KMS-11 (cell line): ENCODE measurements at regions not wholly inside any gene's neighbourhood (a gene's known extent, or its start where the extent isn't known, plus 50 kb on each side); places are given as distances from the start of the nearest gene placed in this dataset.

ENCODE experiments used
- H2AFZ ChIP-seq: fragments of 200-600 bp; sonication (generic); 2 replicates; pipeline ENCODE4 v1.6.1; 2016; ENCODE audit warnings: antibody characterized with exemption, mixed run types, low read depth
- H3K27ac ChIP-seq: fragments of 200-600 bp; sonication (generic); 2 replicates; pipeline ENCODE4 v1.6.1; 2016; ENCODE audit warnings: mild to moderate bottlenecking, mixed run types
- H3K27me3 ChIP-seq: fragments of 200-600 bp; sonication (generic); 2 replicates; pipeline ENCODE4 v1.6.1; 2017; ENCODE audit warnings: mild to moderate bottlenecking, low read depth, mixed run types, moderate library complexity; ENCODE audit not compliant: insufficient read depth
- H3K36me3 ChIP-seq: fragments of 200-600 bp; sonication (generic); 2 replicates; pipeline ENCODE4 v1.6.1; 2017; ENCODE audit warnings: mild to moderate bottlenecking, mixed run types; ENCODE audit not compliant: insufficient read depth
- H3K4me1 ChIP-seq: fragments of 200-600 bp; sonication (generic); 2 replicates; pipeline ENCODE4 v1.6.1; 2016; ENCODE audit warnings: mild to moderate bottlenecking, low read depth, mixed run types; ENCODE audit not compliant: poor library complexity, severe bottlenecking
- H3K4me2 ChIP-seq: fragments of 200-600 bp; sonication (generic); 2 replicates; pipeline ENCODE4 v1.7.0; 2016; ENCODE audit warnings: mild to moderate bottlenecking, mixed run types
- H3K4me3 ChIP-seq: fragments of 200-600 bp; sonication (generic); IDR thresholded peaks from 2 replicates; pipeline ENCODE4 v1.6.1; 2017; ENCODE audit warnings: low read depth, low read length, mixed read lengths; ENCODE audit not compliant: insufficient read depth
- H3K79me2 ChIP-seq: fragments of 200-600 bp; sonication (generic); 2 replicates; pipeline ENCODE4 v1.6.1; 2016; ENCODE audit warnings: low read depth, mixed run types; ENCODE audit not compliant: insufficient read depth
- H3K9ac ChIP-seq: fragments of 200-600 bp; sonication (generic); 2 replicates; pipeline ENCODE4 v1.6.1; 2016; ENCODE audit warnings: mild to moderate bottlenecking, mixed run types
- H4K20me1 ChIP-seq: fragments of 200-600 bp; sonication (generic); 2 replicates; pipeline ENCODE4 v1.6.1; 2016; ENCODE audit warnings: mild to moderate bottlenecking, mixed run types; ENCODE audit not compliant: insufficient read depth
- CTCF ChIP-seq: fragments of 200-600 bp; sonication (generic); conservative IDR thresholded peaks from 2 replicates; pipeline ENCODE4 v1.6.1; 2017; ENCODE audit warnings: low read depth, mild to moderate bottlenecking, antibody characterized with exemption, low read length, moderate library complexity, mixed read lengths

GRCh38 chr2:239839306-239839705 lies 185.8 kb downstream of the NDUFA10 start:
- no peak for TF ChIP-seq CTCF
- Histone ChIP-seq H3K4me2 (no peak overlapping the region), H2AFZ (no peak overlapping the region), H3K9ac (no peak overlapping the region), H4K20me1 (no peaks in the 10 kb centered on the region), H3K27me3 (no peaks in the 10 kb centered on the region), H3K36me3 (no peaks in the 10 kb centered on the region), H3K4me1 (no peaks in the 10 kb centered on the region), H3K79me2 (no peaks in the 10 kb centered on the region), H3K4me3 (no peak overlapping the region), H3K27ac (no peak overlapping the region)

- no peak overlapping the region for H2AFZ ChIP-seq
- no peaks in the 10 kb centered on the region for H3K27me3 ChIP-seq
- H3K4me2 ChIP-seq: no peak overlapping the region
- H3K4me1 ChIP-seq: peaks cover 12% of the 10 kb centered on the region
- no peaks in the 10 kb centered on the region for H3K36me3 ChIP-seq
- no peaks in the 10 kb centered on the region for H4K20me1 ChIP-seq
- H3K79me2 ChIP-seq: no peaks in the 10 kb centered on the region
- TF ChIP-seq CTCF: no peak
- no peak overlapping the region for H3K4me3 ChIP-seq
- no peak overlapping the region for H3K9ac ChIP-seq
- H3K27ac ChIP-seq: no peak overlapping the region
Measured at GRCh38 chr2:239836021-239836765, 188.9 kb downstream of the NDUFA10 start.

GRCh38 chr2:239835056-239835455 lies 190.1 kb downstream of the NDUFA10 start:
- Histone ChIP-seq H3K4me1 (peaks cover 23% of the 10 kb centered on the region), H4K20me1 (no peaks in the 10 kb centered on the region), H3K79me2 (no peaks in the 10 kb centered on the region), H3K27me3 (no peaks in the 10 kb centered on the region), H2AFZ (no peak overlapping the region), H3K4me2 (no peak overlapping the region), H3K27ac (no peak overlapping the region), H3K36me3 (no peaks in the 10 kb centered on the region), H3K9ac (no peak overlapping the region), H3K4me3 (no peak overlapping the region)
- TF ChIP-seq CTCF: no peak

- Histone ChIP-seq H3K27me3 (no peaks in the 10 kb centered on the region), H3K36me3 (no peaks in the 10 kb centered on the region), H3K79me2 (no peaks in the 10 kb centered on the region), H3K27ac (no peak overlapping the region), H3K9ac (no peak overlapping the region), H2AFZ (no peak overlapping the region), H4K20me1 (no peaks in the 10 kb centered on the region), H3K4me2 (no peak overlapping the region), H3K4me3 (no peak overlapping the region), H3K4me1 (peaks cover 31% of the 10 kb centered on the region)
- TF ChIP-seq CTCF: no peak
Measured at GRCh38 chr2:239834143-239834542, 191.0 kb downstream of the NDUFA10 start.
